ENCODE measurements at regions not wholly inside any gene's neighbourhood (a gene's known extent, or its start where the extent isn't known, plus 50 kb on each side); places are given as distances from the start of the nearest gene placed in this dataset.

- DNase-seq = no peak
Measured at GRCh38 chr10:121282264-121282663, 316.0 kb downstream of the FGFR2 start.

GRCh38 chr10:121282797-121283515 is 315.3 kb downstream of the FGFR2 start:
- no peak for DNase-seq

DNA sequence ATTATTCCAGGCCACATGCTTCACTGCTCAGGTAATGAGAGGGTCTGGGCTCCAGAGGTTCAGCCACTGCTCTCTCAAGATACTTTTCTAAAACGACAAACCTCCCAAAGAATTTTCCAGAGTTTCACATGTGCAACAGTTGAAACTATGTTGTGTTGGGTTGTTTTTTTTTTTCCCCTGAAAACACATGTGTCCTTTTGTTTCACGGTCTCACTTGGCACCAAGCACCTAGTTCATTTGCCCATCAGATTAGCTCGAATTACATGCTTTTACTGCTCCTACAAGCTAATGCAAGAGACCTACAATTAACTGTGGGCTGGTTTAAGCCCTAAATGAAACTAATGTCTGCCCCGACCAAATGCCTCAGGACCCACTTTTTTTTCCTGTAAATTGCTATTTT is 313.3 kb downstream of the FGFR2 start:
- DNase-seq = no peak

GRCh38 chr10:121285406-121286196 is 312.6 kb downstream of the FGFR2 start:
- no peak for DNase-seq

GRCh38 chr10:121288011-121288410 is 310.2 kb downstream of the FGFR2 start:
- no peak for DNase-seq

- no peak for DNase-seq
Measured at GRCh38 chr10:121288864-121289661, 309.2 kb downstream of the FGFR2 start.

DNA sequence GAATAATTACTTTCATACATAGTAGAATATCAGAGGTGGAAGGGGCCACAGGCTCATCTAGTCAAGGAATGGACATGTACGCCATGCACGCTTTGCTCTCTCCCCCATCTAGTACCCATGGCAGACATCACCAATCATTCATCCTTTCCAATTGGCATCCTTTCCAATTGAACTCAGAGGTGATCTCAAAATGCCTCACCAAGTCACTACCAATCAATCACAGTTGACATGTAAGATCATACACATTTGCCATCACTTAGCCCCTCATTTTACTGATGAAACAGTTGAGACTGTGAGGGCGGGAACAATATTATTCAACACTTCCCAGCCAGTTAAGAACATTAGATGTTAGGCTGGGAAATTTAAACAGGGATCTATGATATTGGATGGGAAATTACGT is 308.4 kb downstream of the FGFR2 start:
- DNase-seq = no peak

DNA sequence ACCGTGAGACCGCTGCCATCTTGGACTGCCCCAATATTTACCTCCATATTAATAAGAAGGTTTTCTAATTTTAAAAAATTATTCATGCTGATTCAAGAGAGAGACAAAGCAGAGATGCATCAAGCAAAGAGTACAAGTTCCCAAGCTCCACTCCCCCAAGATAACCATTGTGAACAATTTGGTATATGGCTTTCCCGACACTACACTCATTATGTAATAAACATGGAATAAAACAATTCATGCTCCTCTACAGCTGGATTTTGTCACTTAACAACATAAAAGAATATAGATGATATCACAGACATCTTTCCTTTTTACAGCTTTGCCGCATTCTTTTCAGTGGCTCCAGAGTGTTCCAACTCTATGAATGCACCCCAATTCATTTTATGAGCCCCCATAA is 307.6 kb downstream of the FGFR2 start:
- no peak for DNase-seq

GRCh38 chr10:121291376-121291775 is 306.9 kb downstream of the FGFR2 start:
- no peak for DNase-seq

DNA sequence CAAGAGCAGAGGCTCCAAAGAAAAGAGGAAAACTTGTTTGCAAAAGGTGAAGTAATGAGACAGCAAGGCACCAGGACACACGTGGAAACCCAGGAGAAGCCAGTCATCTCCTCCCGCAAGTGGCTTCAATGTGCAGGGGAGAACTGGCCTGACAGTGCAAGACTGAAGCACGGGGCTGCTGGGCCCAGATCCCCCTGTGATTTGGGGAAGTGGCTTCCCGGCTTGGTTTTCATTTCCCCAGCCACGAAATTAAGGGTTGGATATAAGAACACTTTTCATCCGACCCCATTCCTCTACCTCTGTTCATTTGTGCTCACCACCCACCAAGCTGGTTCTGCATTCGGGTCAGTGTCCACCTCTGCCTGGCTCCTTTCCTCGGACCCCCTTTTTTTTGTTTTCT is 306.4 kb downstream of the FGFR2 start:
- no peak for DNase-seq

DNA sequence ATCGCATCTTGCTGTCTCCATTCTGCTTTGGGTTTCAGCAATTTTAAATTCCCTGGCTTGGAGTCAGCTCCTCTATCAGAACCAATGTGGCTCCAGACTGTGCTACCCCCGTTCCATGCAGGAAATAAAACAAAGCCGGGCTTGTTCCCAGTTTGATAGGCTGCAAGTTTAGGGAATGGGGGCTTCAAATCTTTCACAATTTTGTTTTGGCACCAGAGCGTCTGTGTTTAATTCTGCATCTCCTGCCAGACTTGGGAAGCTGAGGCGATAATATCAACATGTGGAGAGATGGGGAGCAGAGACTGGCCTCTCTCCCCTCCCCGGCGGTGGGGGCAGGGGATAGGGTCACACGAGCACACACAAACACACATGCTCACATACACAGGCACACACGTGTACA is 305.9 kb downstream of the FGFR2 start:
- DNase-seq = no peak

GRCh38 chr10:121293110-121293509 is 305.1 kb downstream of the FGFR2 start:
- no peak for DNase-seq

DNA sequence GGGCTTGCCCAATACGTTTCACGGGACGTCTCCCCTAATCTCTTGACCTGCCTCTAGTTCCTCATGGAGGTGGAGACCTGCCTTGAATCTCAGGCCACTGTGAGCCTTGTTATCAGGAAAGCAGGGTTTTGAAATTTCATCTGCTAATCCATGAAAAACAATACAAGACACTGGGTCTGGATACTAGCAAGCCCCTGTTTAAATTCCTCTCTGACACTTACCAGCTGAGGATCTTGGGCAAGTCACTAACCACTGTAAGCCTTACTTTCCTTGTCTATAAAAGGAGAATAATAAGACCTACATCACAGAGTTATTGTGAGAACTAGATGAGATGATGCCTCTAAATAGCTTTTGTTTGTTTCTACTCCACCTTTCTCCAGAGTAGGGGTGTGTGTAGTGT is 303.6 kb downstream of the FGFR2 start:
- no peak for DNase-seq

DNA sequence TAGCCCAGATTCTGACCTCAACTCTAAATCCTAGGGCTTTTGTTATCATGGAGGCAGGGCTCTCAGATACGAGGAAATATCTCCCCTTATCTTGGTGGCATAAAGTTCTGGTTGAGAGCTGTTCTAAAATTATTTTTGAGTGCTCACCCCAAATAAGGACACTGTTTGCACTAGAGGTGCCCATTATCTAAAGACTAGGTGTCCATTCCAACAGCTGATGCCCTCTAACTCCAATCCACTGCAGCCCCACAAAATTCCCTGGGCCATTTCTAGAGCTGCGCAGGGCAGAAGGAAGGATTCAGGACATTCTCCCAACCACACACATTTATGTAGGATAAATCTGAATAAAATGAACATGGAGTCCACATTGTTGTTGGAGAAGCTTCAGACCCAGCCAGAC is 301.9 kb downstream of the FGFR2 start:
- DNase-seq = no peak

- DNase-seq = no peak
Measured at GRCh38 chr10:121296881-121297585, 301.2 kb downstream of the FGFR2 start.

DNA sequence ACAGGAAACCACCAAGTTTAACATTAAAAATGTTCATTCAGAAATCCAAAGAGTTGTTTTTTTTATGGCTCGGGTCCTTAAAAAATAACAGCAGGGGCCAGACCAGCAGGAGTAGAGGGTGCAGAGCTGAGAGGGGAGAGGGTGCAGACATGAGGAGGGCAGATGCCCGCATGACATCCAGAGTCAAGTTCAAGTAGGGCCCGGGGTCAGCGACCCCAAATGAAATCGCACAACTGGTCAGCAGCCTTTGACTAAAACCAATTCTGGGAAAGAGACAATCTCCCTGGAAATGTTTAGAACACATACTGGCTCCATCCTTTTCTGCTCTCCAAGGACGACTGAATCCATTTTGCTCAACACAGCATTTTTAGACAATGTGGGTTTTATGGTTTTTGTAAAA is 297.5 kb downstream of the FGFR2 start:
- no peak for DNase-seq

- DNase-seq = no peak
Measured at GRCh38 chr10:121302541-121303180, 295.6 kb downstream of the FGFR2 start.

- DNase-seq = no peak
Measured at GRCh38 chr10:121303287-121303890, 294.9 kb downstream of the FGFR2 start.

GRCh38 chr10:121305066-121305465 is 293.2 kb downstream of the FGFR2 start:
- no peak for DNase-seq

GRCh38 chr10:121306159-121306673 is 292.0 kb downstream of the FGFR2 start:
- DNase-seq = no peak

GRCh38 chr10:121307411-121307980 is 290.7 kb downstream of the FGFR2 start:
- DNase-seq = no peak
